Stomach (tissue), 8 donors: ENCODE measurements at regions not wholly inside any gene's neighbourhood (a gene's known extent, or its start where the extent isn't known, plus 50 kb on each side); places are given as distances from the start of the nearest gene placed in this dataset.

Experiments used
- DNase-seq, 2 donors: peaks; one replicate each; pipeline versions ENCODE4 v3.0.0 to v3.0.0-alpha.2; 2013 to 2019
- H3K27ac ChIP-seq, 5 donors: fragments of 200-600 bp in 4 of 5; sonication (generic) in 4 of 5; one replicate each; pipeline ENCODE4 v1.5.1; 2013 to 2019; ENCODE audit warnings: mild to moderate bottlenecking in 1 of 5, moderate library complexity in 1 of 5
- H3K27me3 ChIP-seq, 3 donors: fragments of 200-600 bp; sonication (generic); one replicate each; pipeline ENCODE4 v1.5.1; 2017 to 2019; ENCODE audit warnings: mixed run types in 1 of 3
- H3K36me3 ChIP-seq, 4 donors: fragments of 200-600 bp; sonication (generic); 1 replicate in 3 of 4; 2 replicates in 1 of 4; pipeline ENCODE4 v1.5.1; 2016 to 2019
- H3K4me1 ChIP-seq, 4 donors: fragments of 200-600 bp; sonication (generic); one replicate each; pipeline ENCODE4 v1.5.1; 2016 to 2019
- H3K4me3 ChIP-seq, 4 donors: fragments of 200-600 bp; sonication (generic) in 3 of 4; one replicate each; pipeline ENCODE4 v1.5.1; 2016 to 2019; ENCODE audit warnings: mild to moderate bottlenecking in 1 of 4
- H3K9me3 ChIP-seq, 4 donors: fragments of 200-600 bp; sonication (generic); one replicate each; pipeline ENCODE4 v1.5.1; 2016 to 2019
- EP300 ChIP-seq: sonication (generic); formaldehyde crosslinking; IDR thresholded peaks from one replicate; pipeline ENCODE4 v1.6.1; 2017; ENCODE audit warnings: antibody characterized with exemption
- POLR2A ChIP-seq, 4 donors: fragments of 450-650 bp; IDR thresholded peaks; one replicate each; pipeline ENCODE4 v1.6.1; 2016; ENCODE audit warnings: antibody characterized with exemption in 4 of 4, control low read depth in 2 of 4, mild to moderate bottlenecking in 1 of 4, moderate library complexity in 1 of 4
- POLR2AphosphoS5 ChIP-seq, 3 donors: sonication (generic); formaldehyde crosslinking; IDR thresholded peaks; one replicate each; pipeline ENCODE4 v1.6.1; 2016; ENCODE audit warnings: antibody characterized with exemption in 3 of 3
- WGBS, 5 donors: extraction: QIAGEN DNeasy Blood & Tissue Kit in 3 of 5; methylation state at CpG; one replicate each; pipeline versions ENCODE4 v1.1.5 to v1.1.7; 2013 to 2018; 5-methylcytosine and 5-hydroxymethylcytosine counted together
- intact Hi-C: fragments of 100-400 bp; cut with DNase I; formaldehyde crosslinking; loops from one replicate; pipeline ENCODE4 v1.15.1; 2023; ENCODE audit warnings: low total_unique reads
- TF ChIP-seq, protein P1 (sequence below), 7 experiments: fragments of 450-650 bp in 4 of 7; fragments of 200-600 bp in 3 of 7; sonication (generic) in 3 of 7; IDR thresholded peaks; one replicate each; pipeline ENCODE4 v1.5.1; 2016 to 2019; ENCODE audit warnings: antibody characterized with exemption in 7 of 7, control low read depth in 2 of 7, mild to moderate bottlenecking in 1 of 7
- donor health status: healthy with polysubstance abuse.
- donor health status: Bipolar disorder and iron deficiency.
- donor health status: healthy.

GRCh38 chr13:71368336-71368735, 498.7 kb downstream of the DACH1 start:
- Histone ChIP-seq H3K4me1 (no peaks in the 10 kb centered on the region), H3K36me3 (no peaks in the 10 kb centered on the region), H3K9me3 (no peaks in the 10 kb centered on the region), H3K4me3 (no peak overlapping the region), H3K27ac (no peak overlapping the region), H3K27me3 (no peaks in the 10 kb centered on the region)
- peak in 1 of 2 donors; percentile 6 for DNase-seq
- TF ChIP-seq POLR2AphosphoS5 (IDR thresholded peaks at IDR 0.05) = no peak
- TF ChIP-seq, protein P1, sequence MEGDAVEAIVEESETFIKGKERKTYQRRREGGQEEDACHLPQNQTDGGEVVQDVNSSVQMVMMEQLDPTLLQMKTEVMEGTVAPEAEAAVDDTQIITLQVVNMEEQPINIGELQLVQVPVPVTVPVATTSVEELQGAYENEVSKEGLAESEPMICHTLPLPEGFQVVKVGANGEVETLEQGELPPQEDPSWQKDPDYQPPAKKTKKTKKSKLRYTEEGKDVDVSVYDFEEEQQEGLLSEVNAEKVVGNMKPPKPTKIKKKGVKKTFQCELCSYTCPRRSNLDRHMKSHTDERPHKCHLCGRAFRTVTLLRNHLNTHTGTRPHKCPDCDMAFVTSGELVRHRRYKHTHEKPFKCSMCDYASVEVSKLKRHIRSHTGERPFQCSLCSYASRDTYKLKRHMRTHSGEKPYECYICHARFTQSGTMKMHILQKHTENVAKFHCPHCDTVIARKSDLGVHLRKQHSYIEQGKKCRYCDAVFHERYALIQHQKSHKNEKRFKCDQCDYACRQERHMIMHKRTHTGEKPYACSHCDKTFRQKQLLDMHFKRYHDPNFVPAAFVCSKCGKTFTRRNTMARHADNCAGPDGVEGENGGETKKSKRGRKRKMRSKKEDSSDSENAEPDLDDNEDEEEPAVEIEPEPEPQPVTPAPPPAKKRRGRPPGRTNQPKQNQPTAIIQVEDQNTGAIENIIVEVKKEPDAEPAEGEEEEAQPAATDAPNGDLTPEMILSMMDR (IDR thresholded peaks at IDR 0.05) = no peak
- intact Hi-C loops = no loop called here

DNA sequence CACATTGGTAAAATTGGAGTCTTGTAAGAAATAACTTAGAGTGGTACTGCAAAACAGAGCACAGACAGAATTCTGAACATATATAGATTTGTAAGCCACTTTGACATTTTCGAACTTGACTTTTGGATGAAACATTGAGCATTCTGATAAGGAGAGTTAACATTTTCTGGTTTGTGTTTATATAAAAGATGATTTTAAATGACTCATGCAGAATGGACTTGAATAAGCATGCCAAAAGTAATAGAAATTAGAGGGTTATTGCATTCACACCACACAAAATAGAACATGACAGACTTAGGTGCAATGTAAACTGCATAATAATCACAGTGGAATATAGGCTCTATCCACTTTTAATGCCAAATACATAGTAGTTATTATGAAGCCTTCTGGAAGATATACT, 507.0 kb downstream of the DACH1 start:
- no peak for TF ChIP-seq POLR2A (IDR thresholded peaks at IDR 0.05)
- no peak for TF ChIP-seq EP300
- no peak for TF ChIP-seq POLR2AphosphoS5 (IDR thresholded peaks at IDR 0.05)
- TF ChIP-seq, protein P1 (IDR thresholded peaks at IDR 0.05) = no peak
- Histone ChIP-seq H3K4me3 (no peak overlapping the region), H3K27ac (no peak overlapping the region), H3K36me3 (no peaks in the 10 kb centered on the region), H3K9me3 (no peaks in the 10 kb centered on the region), H3K27me3 (no peaks in the 10 kb centered on the region), H3K4me1 (no peaks in the 10 kb centered on the region)
- intact Hi-C loops = no loop called here
- no peak for DNase-seq
- 45 to 70% (median 64%) methylated on average over 1 of the region's 1 CpG for WGBS, 5 donors

GRCh38 chr13:71359641-71360040, 507.4 kb downstream of the DACH1 start:
- DNase-seq = no peak
- no peak overlapping the region for H3K27ac ChIP-seq
- H3K4me3 ChIP-seq = no peak overlapping the region
- TF ChIP-seq POLR2AphosphoS5 (IDR thresholded peaks at IDR 0.05) = no peak
- TF ChIP-seq, protein P1 (IDR thresholded peaks at IDR 0.05) = no peak
- TF ChIP-seq POLR2A (IDR thresholded peaks at IDR 0.05) = no peak
- no peak for TF ChIP-seq EP300
- H3K27me3 ChIP-seq = no peaks in the 10 kb centered on the region
- no peaks in the 10 kb centered on the region for H3K4me1 ChIP-seq
- intact Hi-C loops = no loop called here
- H3K36me3 ChIP-seq = no peaks in the 10 kb centered on the region
- WGBS, 5 donors = 70 to 82% (median 77%) methylated on average over 4 of the region's 4 CpGs
- no peaks in the 10 kb centered on the region for H3K9me3 ChIP-seq

DNA sequence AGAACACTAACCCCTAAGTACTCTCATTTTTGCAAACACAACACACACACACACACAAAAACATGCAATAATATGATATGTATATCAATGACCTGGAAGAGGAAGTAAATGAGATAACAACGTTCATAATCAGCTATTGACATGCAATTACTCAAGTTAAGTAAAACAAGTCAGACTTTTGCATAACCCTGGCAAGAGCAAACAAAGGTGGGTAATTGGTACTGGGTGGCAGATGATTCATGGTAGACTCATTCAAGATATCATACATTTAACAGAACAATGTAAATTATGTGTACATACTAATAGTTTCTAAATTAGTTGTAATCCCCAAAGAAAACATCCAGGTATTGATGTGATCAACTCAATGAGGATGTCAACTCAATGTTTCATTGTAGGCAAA, 508.8 kb downstream of the DACH1 start:
- no peaks in the 10 kb centered on the region for H3K4me1 ChIP-seq
- TF ChIP-seq EP300 (no peak), POLR2A (IDR thresholded peaks at IDR 0.05) (no peak), POLR2AphosphoS5 (IDR thresholded peaks at IDR 0.05) (peak in 1 of 3 donors; percentile 17)
- TF ChIP-seq, protein P1 (IDR thresholded peaks at IDR 0.05) = no peak
- peak in 1 of 2 donors; percentile 6 for DNase-seq
- no peaks in the 10 kb centered on the region for H3K9me3 ChIP-seq
- no peaks in the 10 kb centered on the region for H3K36me3 ChIP-seq
- H3K4me3 ChIP-seq = no peak overlapping the region
- WGBS, 5 donors = 8 to 20% (median 15%) methylated on average over 1 of the region's 1 CpG
- no peak overlapping the region for H3K27ac ChIP-seq
- intact Hi-C loops = no loop called here
- no peaks in the 10 kb centered on the region for H3K27me3 ChIP-seq
